Colonic mucosa (tissue), 4 donors: ENCODE measurements at regions not wholly inside any gene's neighbourhood (a gene's known extent, or its start where the extent isn't known, plus 50 kb on each side); places are given as distances from the start of the nearest gene placed in this dataset.

Experiments used
- DNase-seq: peaks from one replicate; pipeline ENCODE4 v3.0.0-alpha.2; 2020
- H3K27ac ChIP-seq: fragments of 200-600 bp; one replicate; pipeline ENCODE4 v1.8.0; 2021
- H3K27me3 ChIP-seq: fragments of 200-600 bp; one replicate; pipeline ENCODE4 v1.8.0; 2021
- H3K36me3 ChIP-seq: fragments of 200-600 bp; one replicate; pipeline ENCODE4 v1.8.0; 2021
- H3K4me1 ChIP-seq: fragments of 200-600 bp; one replicate; pipeline ENCODE4 v1.8.0; 2021; ENCODE audit warnings: mild to moderate bottlenecking
- H3K4me3 ChIP-seq: fragments of 200-600 bp; one replicate; pipeline ENCODE4 v1.8.0; 2021
- H3K9ac ChIP-seq, 2 donors: one replicate each; pipeline ENCODE4 v1.7.0; 2013; ENCODE audit warnings: control low read depth in 2 of 2, low read depth in 2 of 2, low read length in 2 of 2
- H3K9me3 ChIP-seq: fragments of 200-600 bp; one replicate; pipeline ENCODE4 v1.8.0; 2021
- intact Hi-C: fragments of 100-400 bp; cut with DNase I; formaldehyde crosslinking; loops from one replicate; pipeline ENCODE4 v1.14.1; 2022
- TF ChIP-seq, protein P1 (sequence below): fragments of 200-600 bp; IDR thresholded peaks from one replicate; pipeline ENCODE4 v1.8.0; 2022; ENCODE audit warnings: antibody characterized with exemption, mild to moderate bottlenecking
- donor health status: healthy.
- donor health status: DM: no; HTN: no; CAD: no.
- donor health status: DM: no; HTN: no; CAD: no.

DNA sequence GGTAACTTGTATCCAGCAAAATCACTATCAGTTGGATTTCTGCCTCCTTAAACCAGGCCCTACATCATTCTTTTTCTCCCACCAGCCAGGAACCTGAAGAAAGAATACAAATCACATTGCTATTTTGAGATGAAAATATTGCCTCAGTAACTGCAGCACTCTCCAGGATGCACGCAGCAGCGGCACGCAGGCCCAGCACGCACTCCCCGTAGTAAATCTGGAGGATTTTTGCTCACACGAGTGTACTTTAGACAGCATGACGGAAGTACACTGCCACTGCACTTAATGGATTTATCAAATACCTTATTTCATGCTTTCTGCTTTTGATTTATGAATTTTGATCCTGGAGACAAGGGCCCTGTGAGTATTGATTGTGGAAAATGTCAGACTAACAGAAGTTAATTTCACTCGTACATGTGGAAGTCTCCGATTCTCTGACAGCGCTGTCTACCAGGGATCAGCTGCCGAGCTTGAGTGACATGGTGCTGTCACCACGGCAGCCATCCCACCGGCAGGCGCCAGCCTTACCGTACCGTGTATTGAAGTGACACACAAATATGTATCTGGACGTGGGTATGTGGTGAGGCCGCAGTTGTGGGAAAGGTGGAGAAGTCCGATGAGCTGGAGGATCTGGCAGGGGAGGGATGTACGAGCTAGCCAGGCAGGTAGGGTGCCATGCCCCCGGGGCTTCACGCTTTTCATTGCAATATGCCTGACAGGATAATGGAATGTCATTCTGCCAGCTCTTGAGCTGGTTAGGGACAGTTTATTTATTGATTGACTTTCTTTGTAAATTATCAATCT lies 863.7 kb downstream of the GALR1 start:
- no peaks in the 10 kb centered on the region for H3K36me3 ChIP-seq
- H3K9ac ChIP-seq = no peak overlapping the region
- H3K4me1 ChIP-seq = no peaks in the 10 kb centered on the region
- no peak for DNase-seq
- H3K9me3 ChIP-seq = no peaks in the 10 kb centered on the region
- TF ChIP-seq, protein P1, sequence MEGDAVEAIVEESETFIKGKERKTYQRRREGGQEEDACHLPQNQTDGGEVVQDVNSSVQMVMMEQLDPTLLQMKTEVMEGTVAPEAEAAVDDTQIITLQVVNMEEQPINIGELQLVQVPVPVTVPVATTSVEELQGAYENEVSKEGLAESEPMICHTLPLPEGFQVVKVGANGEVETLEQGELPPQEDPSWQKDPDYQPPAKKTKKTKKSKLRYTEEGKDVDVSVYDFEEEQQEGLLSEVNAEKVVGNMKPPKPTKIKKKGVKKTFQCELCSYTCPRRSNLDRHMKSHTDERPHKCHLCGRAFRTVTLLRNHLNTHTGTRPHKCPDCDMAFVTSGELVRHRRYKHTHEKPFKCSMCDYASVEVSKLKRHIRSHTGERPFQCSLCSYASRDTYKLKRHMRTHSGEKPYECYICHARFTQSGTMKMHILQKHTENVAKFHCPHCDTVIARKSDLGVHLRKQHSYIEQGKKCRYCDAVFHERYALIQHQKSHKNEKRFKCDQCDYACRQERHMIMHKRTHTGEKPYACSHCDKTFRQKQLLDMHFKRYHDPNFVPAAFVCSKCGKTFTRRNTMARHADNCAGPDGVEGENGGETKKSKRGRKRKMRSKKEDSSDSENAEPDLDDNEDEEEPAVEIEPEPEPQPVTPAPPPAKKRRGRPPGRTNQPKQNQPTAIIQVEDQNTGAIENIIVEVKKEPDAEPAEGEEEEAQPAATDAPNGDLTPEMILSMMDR = no peak
- intact Hi-C loops = no loop called here
- no peaks in the 10 kb centered on the region for H3K27me3 ChIP-seq
- H3K4me3 ChIP-seq = no peak overlapping the region
- no peak overlapping the region for H3K27ac ChIP-seq

DNA sequence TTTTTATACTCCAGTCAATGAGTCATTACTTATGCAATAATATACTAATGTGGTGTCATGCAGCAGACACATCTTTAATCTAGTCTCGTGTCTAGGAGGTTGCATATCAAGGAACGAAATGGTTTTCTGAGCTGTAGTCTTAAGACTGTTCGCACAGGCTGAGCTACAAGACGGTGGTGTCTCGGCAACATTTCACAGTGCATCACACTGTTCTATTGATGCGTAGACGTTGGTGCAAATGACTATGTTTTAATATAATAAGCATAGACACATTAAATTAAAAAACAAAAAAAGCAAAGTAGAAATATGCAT lies 864.2 kb downstream of the GALR1 start:
- H3K36me3 ChIP-seq = no peaks in the 10 kb centered on the region
- intact Hi-C loops = no loop called here
- no peak for DNase-seq
- H3K4me3 ChIP-seq = no peak overlapping the region
- H3K27me3 ChIP-seq = no peaks in the 10 kb centered on the region
- no peak overlapping the region for H3K9ac ChIP-seq
- no peaks in the 10 kb centered on the region for H3K4me1 ChIP-seq
- H3K9me3 ChIP-seq = no peaks in the 10 kb centered on the region
- TF ChIP-seq, protein P1 = no peak
- H3K27ac ChIP-seq = no peak overlapping the region

DNA sequence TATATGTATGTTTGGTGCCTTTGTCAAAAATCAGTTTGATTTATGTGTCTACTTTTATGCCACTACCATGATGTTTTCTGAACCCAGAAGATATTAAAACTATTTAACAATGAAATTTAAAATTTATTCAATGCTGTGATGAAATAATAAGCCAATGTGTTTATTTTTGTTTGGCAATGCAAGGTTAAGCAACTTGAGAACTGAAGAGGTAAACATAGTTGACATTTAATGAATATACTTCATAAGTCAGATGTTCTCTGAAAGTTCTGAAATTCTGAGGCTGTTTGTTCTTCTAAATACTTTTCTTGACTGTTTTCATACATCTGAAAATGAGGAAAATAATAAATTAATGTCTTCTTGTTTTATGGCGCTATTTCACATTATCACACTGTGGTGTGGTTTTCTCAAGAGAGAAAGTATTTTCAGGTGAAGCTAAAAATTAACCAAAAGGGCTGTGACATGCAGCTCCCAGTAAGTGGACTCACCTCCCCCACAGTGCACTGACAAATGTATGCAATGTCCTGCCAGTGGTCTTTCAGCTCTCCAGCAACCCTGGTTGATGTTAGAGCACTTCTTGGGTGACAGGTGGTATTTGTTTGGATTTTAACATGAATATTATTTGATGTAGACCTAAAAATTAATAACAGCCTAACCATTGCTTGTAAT lies 863.6 kb upstream of the SALL3 start:
- Histone ChIP-seq H3K27me3 (no peaks in the 10 kb centered on the region), H3K36me3 (no peaks in the 10 kb centered on the region), H3K9ac (no peak overlapping the region), H3K9me3 (no peaks in the 10 kb centered on the region), H3K4me1 (no peaks in the 10 kb centered on the region), H3K27ac (no peak overlapping the region), H3K4me3 (no peak overlapping the region)
- DNase-seq = no peak
- TF ChIP-seq, protein P1 = no peak
- intact Hi-C loops = no loop called here

DNA sequence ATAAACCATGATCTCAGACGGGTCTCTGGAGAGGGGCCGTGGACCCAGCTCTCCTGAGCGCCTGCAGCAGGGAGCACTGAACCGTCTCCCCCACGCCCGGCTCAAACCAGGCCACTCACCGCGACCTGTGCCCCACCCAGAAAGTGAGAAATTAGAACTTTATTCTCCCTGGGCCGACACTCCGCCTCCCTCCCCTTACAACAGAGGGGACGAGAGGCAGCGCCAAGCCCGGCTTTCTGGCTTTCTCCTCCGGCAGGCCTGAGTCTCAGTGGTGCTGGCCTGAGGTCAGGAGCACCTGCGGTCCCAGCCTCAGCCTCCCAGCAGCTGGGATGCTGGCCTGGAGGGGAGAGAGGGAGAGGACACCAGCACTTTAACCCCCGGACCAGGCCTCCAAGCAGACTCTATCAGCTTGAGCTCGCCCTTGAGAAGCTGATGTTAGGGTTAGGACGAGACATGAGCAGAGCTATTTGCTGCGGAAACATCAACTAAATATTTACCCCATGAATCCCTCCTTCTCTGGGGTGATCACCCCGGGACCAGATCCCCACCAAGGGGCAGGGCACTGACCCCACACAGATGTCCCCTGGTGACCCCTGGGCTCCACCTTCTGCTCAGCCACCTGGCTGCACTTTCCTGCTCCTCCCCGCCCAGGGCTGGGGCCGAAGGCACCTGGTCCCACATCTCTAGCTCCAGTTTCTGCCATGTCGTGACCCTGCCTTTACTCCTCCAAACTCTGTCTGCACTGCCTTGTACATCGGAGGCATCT lies 856.3 kb upstream of the SALL3 start:
- no peaks in the 10 kb centered on the region for H3K36me3 ChIP-seq
- H3K27me3 ChIP-seq = no peaks in the 10 kb centered on the region
- H3K4me1 ChIP-seq = no peaks in the 10 kb centered on the region
- no peaks in the 10 kb centered on the region for H3K9me3 ChIP-seq
- no peak for DNase-seq
- no peak overlapping the region for H3K4me3 ChIP-seq
- no peak overlapping the region for H3K9ac ChIP-seq
- H3K27ac ChIP-seq = no peak overlapping the region
- intact Hi-C loops = no loop called here
- TF ChIP-seq, protein P1 = no peak

DNA sequence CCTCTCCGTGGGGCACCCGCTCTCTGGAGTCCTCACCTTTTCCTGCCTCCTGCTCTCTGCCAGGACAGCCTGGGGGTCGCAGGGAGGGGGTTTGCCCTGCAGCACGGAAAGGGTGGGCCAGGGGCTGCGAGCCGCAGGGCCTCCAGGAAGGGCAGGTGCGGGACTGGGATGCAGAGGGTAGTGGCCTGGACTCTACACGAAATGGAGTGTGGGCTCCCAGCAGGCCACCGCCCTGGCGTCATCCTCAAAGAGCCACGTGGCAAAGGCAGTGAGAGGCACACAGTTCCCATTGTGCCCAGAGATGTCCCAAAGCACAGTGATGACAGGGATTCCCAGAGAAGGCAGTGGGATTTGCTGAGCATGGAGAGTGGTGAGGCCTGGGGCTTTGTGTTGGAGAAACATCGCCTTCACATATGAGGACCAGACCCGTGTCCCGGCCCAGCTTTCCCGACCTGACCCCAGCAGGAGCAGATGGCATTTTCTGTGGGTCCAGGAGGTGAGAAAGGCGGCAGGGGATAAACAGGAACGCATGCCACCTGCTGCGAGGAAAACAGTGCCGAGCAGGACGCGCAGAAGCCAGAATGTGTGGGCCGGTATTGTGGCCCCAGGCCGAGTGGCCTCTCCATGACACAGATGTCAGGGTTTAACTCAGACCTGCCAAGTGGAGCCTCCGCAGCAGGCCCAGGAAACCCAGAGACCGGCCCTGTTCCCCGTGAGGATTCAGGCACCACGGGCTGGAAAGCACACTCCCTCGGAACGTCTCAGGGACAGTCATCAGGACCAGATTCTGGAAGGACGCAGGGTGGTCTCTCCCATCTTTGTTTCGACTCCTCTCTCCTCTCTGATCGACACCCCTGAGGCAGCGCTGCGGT lies 855.5 kb upstream of the SALL3 start:
- Histone ChIP-seq H3K36me3 (no peaks in the 10 kb centered on the region), H3K27me3 (no peaks in the 10 kb centered on the region), H3K9me3 (no peaks in the 10 kb centered on the region), H3K4me3 (no peak overlapping the region), H3K27ac (no peak overlapping the region), H3K4me1 (no peaks in the 10 kb centered on the region), H3K9ac (no peak overlapping the region)
- TF ChIP-seq, protein P1 = no peak
- intact Hi-C loops = no loop called here
- DNase-seq = no peak
